22Rv1 (cell line): ENCODE measurements at regions not wholly inside any gene's neighbourhood (a gene's known extent, or its start where the extent isn't known, plus 50 kb on each side); places are given as distances from the start of the nearest gene placed in this dataset.

Experiments used
- CTCF ChIP-seq: fragments of 450-650 bp; IDR thresholded peaks from 2 replicates; pipeline ENCODE4 v1.5.1; 2017; ENCODE audit warnings: mild to moderate bottlenecking
- ZFX ChIP-seq: fragments of 450-650 bp; IDR thresholded peaks from 2 replicates; pipeline ENCODE4 v1.6.1; 2017; ENCODE audit warnings: antibody characterized with exemption, borderline replicate concordance

GRCh38 chrX:98480606-98481005, 1596.9 kb downstream of the RPA4 start:
- TF ChIP-seq CTCF (no peak), ZFX (no peak)
